ENCODE measurements at regions not wholly inside any gene's neighbourhood (a gene's known extent, or its start where the extent isn't known, plus 50 kb on each side); places are given as distances from the start of the nearest gene placed in this dataset.

DNA sequence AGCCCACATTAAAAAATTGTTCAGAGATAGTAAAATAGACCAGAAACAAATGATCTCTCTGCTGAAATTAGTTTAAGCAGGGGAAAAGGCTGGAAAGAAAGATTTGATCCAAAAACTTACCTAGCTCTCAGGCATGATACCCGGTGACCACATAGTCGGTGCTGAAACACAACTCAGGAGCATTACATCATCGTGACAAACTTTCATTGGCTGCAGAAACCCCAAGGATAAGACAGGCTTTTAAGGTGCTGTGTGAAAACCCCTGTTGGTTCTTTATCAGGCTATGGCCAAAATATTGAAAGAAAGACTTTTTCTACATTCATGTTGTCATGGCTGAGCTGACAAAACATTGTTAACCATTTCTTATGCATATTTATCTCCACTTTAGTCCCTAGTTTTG, 171.7 kb upstream of the KLF12 start:
- no peak for DNase-seq (ENCODE audit: low read depth, low spot score)
- H3K27me3 ChIP-seq (replicated peaks in 1 of 2; ENCODE audit: control insufficient read depth in 2 of 2, insufficient read depth in 2 of 2, low read length in 1 of 2): no peaks in the 10 kb centered on the region
- CTCF ChIA-PET: interaction anchor here (0.7 kb wide), 1 partner anchor 1257 kb away, joined by 3 read pairs; no protein-coding TSS in a partner anchor
- SMC1A ChIA-PET (ENCODE audit: uncharacterized antibody, unreplicated experiment): no interaction called here
- no peaks in the 10 kb centered on the region for H3K79me2 ChIP-seq (ENCODE audit: control insufficient read depth, insufficient read depth, low read length)
- BruUV-seq (replicated peaks): no TSS peak
- intact Hi-C loops (cut with micrococcal nuclease; ENCODE audit: unreplicated experiment): no loop called here
- in situ Hi-C loops (cut with MboI): no loop called here
- TF ChIP-seq CREB1 (IDR thresholded peaks at IDR 0.05; ENCODE audit: low read depth) (no peak), ZSCAN29 (IDR thresholded peaks at IDR 0.05) (no peak), CREM (IDR thresholded peaks at IDR 0.05; ENCODE audit: low read depth) (no peak), HDGF (IDR thresholded peaks at IDR 0.05) (no peak), RAD51 (IDR thresholded peaks at IDR 0.05) (no peak), BRCA1 (IDR thresholded peaks at IDR 0.05; ENCODE audit: low read depth, low read length) (no peak), MTA3 (IDR thresholded peaks at IDR 0.05; ENCODE audit: borderline replicate concordance, low read length) (no peak), SMAD5 (IDR thresholded peaks at IDR 0.05; ENCODE audit: low read depth) (no peak), SUZ12 (IDR thresholded peaks at IDR 0.05; ENCODE audit: unreplicated experiment) (no peak), POU2F2 (IDR thresholded peaks at IDR 0.05; ENCODE audit: borderline replicate concordance, low read depth, low read length) (no peak), NFIC (IDR thresholded peaks at IDR 0.05; ENCODE audit: low read depth, low read length) (no peak), CEBPB (IDR thresholded peaks at IDR 0.05; ENCODE audit: borderline replicate concordance in 1 of 2, low read depth in 2 of 2, low read length in 2 of 2) (no peak), ZNF622 (IDR thresholded peaks at IDR 0.05) (no peak), NR2F1 (conservative IDR thresholded peaks at IDR 0.05) (no peak)
- TF ChIP-seq, protein P1, sequence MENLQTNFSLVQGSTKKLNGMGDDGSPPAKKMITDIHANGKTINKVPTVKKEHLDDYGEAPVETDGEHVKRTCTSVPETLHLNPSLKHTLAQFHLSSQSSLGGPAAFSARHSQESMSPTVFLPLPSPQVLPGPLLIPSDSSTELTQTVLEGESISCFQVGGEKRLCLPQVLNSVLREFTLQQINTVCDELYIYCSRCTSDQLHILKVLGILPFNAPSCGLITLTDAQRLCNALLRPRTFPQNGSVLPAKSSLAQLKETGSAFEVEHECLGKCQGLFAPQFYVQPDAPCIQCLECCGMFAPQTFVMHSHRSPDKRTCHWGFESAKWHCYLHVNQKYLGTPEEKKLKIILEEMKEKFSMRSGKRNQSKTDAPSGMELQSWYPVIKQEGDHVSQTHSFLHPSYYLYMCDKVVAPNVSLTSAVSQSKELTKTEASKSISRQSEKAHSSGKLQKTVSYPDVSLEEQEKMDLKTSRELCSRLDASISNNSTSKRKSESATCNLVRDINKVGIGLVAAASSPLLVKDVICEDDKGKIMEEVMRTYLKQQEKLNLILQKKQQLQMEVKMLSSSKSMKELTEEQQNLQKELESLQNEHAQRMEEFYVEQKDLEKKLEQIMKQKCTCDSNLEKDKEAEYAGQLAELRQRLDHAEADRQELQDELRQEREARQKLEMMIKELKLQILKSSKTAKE (IDR thresholded peaks at IDR 0.05; ENCODE audit: low read depth, poor library complexity, severe bottlenecking): no peak
- no peaks in the 10 kb centered on the region for H3K4me1 ChIP-seq (ENCODE audit: control insufficient read depth, insufficient read depth, low read length)
- POLR2A ChIA-PET: no interaction called here
- H3K9ac ChIP-seq (ENCODE audit: control insufficient read depth, insufficient read depth, low read length): no peak overlapping the region
- no peak overlapping the region for H3K27ac ChIP-seq (ENCODE audit: control insufficient read depth, insufficient read depth)
- no peak overlapping the region for H3K4me2 ChIP-seq (ENCODE audit: control insufficient read depth, insufficient read depth)
- no peaks in the 10 kb centered on the region for H4K20me1 ChIP-seq (ENCODE audit: control insufficient read depth, insufficient read depth)
- WGBS (ENCODE audit: insufficient coverage, insufficient replicate concordance, low lambda C conversion rate, missing lambda C conversion rate): 32% methylated on average over 3 of the region's 3 CpGs
- no peak for FAIRE-seq
- ATAC-seq: no peak
- RAD21 ChIA-PET (ENCODE audit: unreplicated experiment): no interaction called here
- no peak overlapping the region for H3K4me3 ChIP-seq
- no peaks in the 10 kb centered on the region for H3K36me3 ChIP-seq (ENCODE audit: control insufficient read depth in 2 of 2, insufficient read depth in 2 of 2, low read length in 1 of 2)
- no peaks in the 10 kb centered on the region for H3K9me3 ChIP-seq (replicated peaks; ENCODE audit: control insufficient read depth, insufficient read depth, low read length)
- H2AFZ ChIP-seq (ENCODE audit: control insufficient read depth, low read depth, low read length): no peak overlapping the region
